ENCODE measurements at regions not wholly inside any gene's neighbourhood (a gene's known extent, or its start where the extent isn't known, plus 50 kb on each side); places are given as distances from the start of the nearest gene placed in this dataset.

GRCh38 chr12:77314378-77315052 is 249.1 kb upstream of the E2F7 start:
- no peak overlapping the region for H3K9ac ChIP-seq (ENCODE audit: low read length)
- no peak overlapping the region for H2AFZ ChIP-seq (ENCODE audit: low read depth, low read length)
- no peak overlapping the region for H3K4me3 ChIP-seq (ENCODE audit: low read length)
- H4K20me1 ChIP-seq (ENCODE audit: insufficient read depth, low read length), result no peaks in the 10 kb centered on the region
- H3K79me2 ChIP-seq (ENCODE audit: low read length), result no peaks in the 10 kb centered on the region
- H3K4me1 ChIP-seq (ENCODE audit: low read length), result no peaks in the 10 kb centered on the region
- TF ChIP-seq EZH2phosphoT487 (IDR thresholded peaks at IDR 0.05; ENCODE audit: low read depth) (no peak), CTCF (IDR thresholded peaks at IDR 0.05; ENCODE audit: low read depth, low read length) (no peak)
- H3K27ac ChIP-seq (ENCODE audit: low read length), result no peak overlapping the region
- H3K27me3 ChIP-seq (ENCODE audit: low read depth, low read length), result no peaks in the 10 kb centered on the region
- H3K36me3 ChIP-seq (replicated peaks; ENCODE audit: low read depth, low read length), result no peaks in the 10 kb centered on the region
- no peak overlapping the region for H3K4me2 ChIP-seq (ENCODE audit: low read length)
- no peaks in the 10 kb centered on the region for H3K9me3 ChIP-seq (ENCODE audit: insufficient read depth, low read length)

- H3K4me3 ChIP-seq (ENCODE audit: low read length), result no peak overlapping the region
- TF ChIP-seq CTCF (IDR thresholded peaks at IDR 0.05; ENCODE audit: low read depth, low read length) (no peak), EZH2phosphoT487 (IDR thresholded peaks at IDR 0.05; ENCODE audit: low read depth) (no peak)
- H4K20me1 ChIP-seq (ENCODE audit: insufficient read depth, low read length), result no peaks in the 10 kb centered on the region
- H3K36me3 ChIP-seq (replicated peaks; ENCODE audit: low read depth, low read length), result no peaks in the 10 kb centered on the region
- H3K4me2 ChIP-seq (ENCODE audit: low read length), result no peak overlapping the region
- no peaks in the 10 kb centered on the region for H3K9me3 ChIP-seq (ENCODE audit: insufficient read depth, low read length)
- no peak overlapping the region for H3K9ac ChIP-seq (ENCODE audit: low read length)
- no peak overlapping the region for H3K27ac ChIP-seq (ENCODE audit: low read length)
- no peaks in the 10 kb centered on the region for H3K79me2 ChIP-seq (ENCODE audit: low read length)
- H3K27me3 ChIP-seq (ENCODE audit: low read depth, low read length), result no peaks in the 10 kb centered on the region
- H2AFZ ChIP-seq (ENCODE audit: low read depth, low read length), result no peak overlapping the region
- H3K4me1 ChIP-seq (ENCODE audit: low read length), result no peaks in the 10 kb centered on the region
These were observed 242.7 kb upstream of the E2F7 start for GRCh38 chr12:77308056-77308455.

- Histone ChIP-seq H3K4me2 (ENCODE audit: low read length) (no peak overlapping the region), H3K9me3 (ENCODE audit: insufficient read depth, low read length) (no peaks in the 10 kb centered on the region), H3K9ac (ENCODE audit: low read length) (no peak overlapping the region), H4K20me1 (ENCODE audit: insufficient read depth, low read length) (no peaks in the 10 kb centered on the region), H3K27me3 (ENCODE audit: low read depth, low read length) (no peaks in the 10 kb centered on the region), H3K79me2 (ENCODE audit: low read length) (no peaks in the 10 kb centered on the region), H3K27ac (ENCODE audit: low read length) (no peak overlapping the region), H3K4me1 (ENCODE audit: low read length) (no peaks in the 10 kb centered on the region), H2AFZ (ENCODE audit: low read depth, low read length) (no peak overlapping the region), H3K36me3 (replicated peaks; ENCODE audit: low read depth, low read length) (no peaks in the 10 kb centered on the region), H3K4me3 (ENCODE audit: low read length) (no peak overlapping the region)
- TF ChIP-seq CTCF (IDR thresholded peaks at IDR 0.05; ENCODE audit: low read depth, low read length) (no peak), EZH2phosphoT487 (IDR thresholded peaks at IDR 0.05; ENCODE audit: low read depth) (no peak)
These were observed 235.4 kb upstream of the E2F7 start for GRCh38 chr12:77300811-77301210.

- H3K79me2 ChIP-seq (ENCODE audit: low read length), result no peaks in the 10 kb centered on the region
- H3K36me3 ChIP-seq (replicated peaks; ENCODE audit: low read depth, low read length), result no peaks in the 10 kb centered on the region
- no peaks in the 10 kb centered on the region for H3K27me3 ChIP-seq (ENCODE audit: low read depth, low read length)
- H3K4me1 ChIP-seq (ENCODE audit: low read length), result no peaks in the 10 kb centered on the region
- TF ChIP-seq CTCF (IDR thresholded peaks at IDR 0.05; ENCODE audit: low read depth, low read length) (no peak), EZH2phosphoT487 (IDR thresholded peaks at IDR 0.05; ENCODE audit: low read depth) (no peak)
- no peak overlapping the region for H3K4me3 ChIP-seq (ENCODE audit: low read length)
- H3K9ac ChIP-seq (ENCODE audit: low read length), result no peak overlapping the region
- H3K9me3 ChIP-seq (ENCODE audit: insufficient read depth, low read length), result no peaks in the 10 kb centered on the region
- no peak overlapping the region for H2AFZ ChIP-seq (ENCODE audit: low read depth, low read length)
- H3K27ac ChIP-seq (ENCODE audit: low read length), result no peak overlapping the region
- no peak overlapping the region for H3K4me2 ChIP-seq (ENCODE audit: low read length)
- no peaks in the 10 kb centered on the region for H4K20me1 ChIP-seq (ENCODE audit: insufficient read depth, low read length)
These were observed 234.7 kb upstream of the E2F7 start for GRCh38 chr12:77299910-77300669.
